ENCODE measurements at regions not wholly inside any gene's neighbourhood (a gene's known extent, or its start where the extent isn't known, plus 50 kb on each side); places are given as distances from the start of the nearest gene placed in this dataset.

DNA sequence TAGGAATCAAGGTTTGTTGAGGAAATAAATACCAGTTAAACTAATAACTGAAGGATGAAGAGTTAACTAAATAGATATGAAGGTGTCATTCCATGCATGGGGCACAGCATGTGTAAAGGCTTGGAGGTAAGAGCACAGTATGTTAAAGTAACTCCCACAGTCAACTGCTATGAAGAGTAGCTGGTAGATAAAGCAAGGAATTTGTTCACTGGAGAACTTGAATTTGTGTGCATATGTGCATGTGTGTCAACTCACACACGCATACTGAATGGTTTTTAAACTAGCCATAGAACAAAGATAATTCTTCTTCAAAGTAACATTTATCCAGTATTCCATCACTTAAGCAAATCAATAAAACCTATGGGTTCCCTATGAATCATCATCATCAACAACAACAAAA lies 135.9 kb downstream of the FAM76B start:
- ChIA-PET POLR2A (no interaction called here), CTCF (no interaction called here)
- H3K4me3 ChIP-seq (ENCODE audit: low read depth in 2 of 2, low read length in 2 of 2), result no peak overlapping the region
- H3K27me3 ChIP-seq (ENCODE audit: control insufficient read depth, insufficient read depth, low read length), result no peaks in the 10 kb centered on the region; the same call in 1 of the 2 replicates
- H3K9me3 ChIP-seq (ENCODE audit: control insufficient read depth, insufficient read depth, low read depth, low read length), result no peaks in the 10 kb centered on the region
- no peak overlapping the region for H3K27ac ChIP-seq (ENCODE audit: low read length)
- no peak for ATAC-seq
- BruUV-seq (replicated peaks), result no TSS peak
- H3K36me3 ChIP-seq (ENCODE audit: control insufficient read depth, insufficient read depth, low read length), result no peaks in the 10 kb centered on the region
- TF ChIP-seq SIN3A (IDR thresholded peaks at IDR 0.05; ENCODE audit: borderline replicate concordance, insufficient read depth, low read depth, low read length), result no peak
- no peak for TF ChIP-seq POLR2AphosphoS5 (IDR thresholded peaks at IDR 0.05; ENCODE audit: low read depth, low read length)
- TF ChIP-seq TCF7L2 (IDR thresholded peaks at IDR 0.05; ENCODE audit: low read depth, low read length), result no peak
- TF ChIP-seq, protein P1, sequence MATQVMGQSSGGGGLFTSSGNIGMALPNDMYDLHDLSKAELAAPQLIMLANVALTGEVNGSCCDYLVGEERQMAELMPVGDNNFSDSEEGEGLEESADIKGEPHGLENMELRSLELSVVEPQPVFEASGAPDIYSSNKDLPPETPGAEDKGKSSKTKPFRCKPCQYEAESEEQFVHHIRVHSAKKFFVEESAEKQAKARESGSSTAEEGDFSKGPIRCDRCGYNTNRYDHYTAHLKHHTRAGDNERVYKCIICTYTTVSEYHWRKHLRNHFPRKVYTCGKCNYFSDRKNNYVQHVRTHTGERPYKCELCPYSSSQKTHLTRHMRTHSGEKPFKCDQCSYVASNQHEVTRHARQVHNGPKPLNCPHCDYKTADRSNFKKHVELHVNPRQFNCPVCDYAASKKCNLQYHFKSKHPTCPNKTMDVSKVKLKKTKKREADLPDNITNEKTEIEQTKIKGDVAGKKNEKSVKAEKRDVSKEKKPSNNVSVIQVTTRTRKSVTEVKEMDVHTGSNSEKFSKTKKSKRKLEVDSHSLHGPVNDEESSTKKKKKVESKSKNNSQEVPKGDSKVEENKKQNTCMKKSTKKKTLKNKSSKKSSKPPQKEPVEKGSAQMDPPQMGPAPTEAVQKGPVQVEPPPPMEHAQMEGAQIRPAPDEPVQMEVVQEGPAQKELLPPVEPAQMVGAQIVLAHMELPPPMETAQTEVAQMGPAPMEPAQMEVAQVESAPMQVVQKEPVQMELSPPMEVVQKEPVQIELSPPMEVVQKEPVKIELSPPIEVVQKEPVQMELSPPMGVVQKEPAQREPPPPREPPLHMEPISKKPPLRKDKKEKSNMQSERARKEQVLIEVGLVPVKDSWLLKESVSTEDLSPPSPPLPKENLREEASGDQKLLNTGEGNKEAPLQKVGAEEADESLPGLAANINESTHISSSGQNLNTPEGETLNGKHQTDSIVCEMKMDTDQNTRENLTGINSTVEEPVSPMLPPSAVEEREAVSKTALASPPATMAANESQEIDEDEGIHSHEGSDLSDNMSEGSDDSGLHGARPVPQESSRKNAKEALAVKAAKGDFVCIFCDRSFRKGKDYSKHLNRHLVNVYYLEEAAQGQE (IDR thresholded peaks at IDR 0.05; ENCODE audit: insufficient read depth in 1 of 2, low read depth in 2 of 2, low read length in 1 of 2), result no peak
- TF ChIP-seq, protein P2, sequence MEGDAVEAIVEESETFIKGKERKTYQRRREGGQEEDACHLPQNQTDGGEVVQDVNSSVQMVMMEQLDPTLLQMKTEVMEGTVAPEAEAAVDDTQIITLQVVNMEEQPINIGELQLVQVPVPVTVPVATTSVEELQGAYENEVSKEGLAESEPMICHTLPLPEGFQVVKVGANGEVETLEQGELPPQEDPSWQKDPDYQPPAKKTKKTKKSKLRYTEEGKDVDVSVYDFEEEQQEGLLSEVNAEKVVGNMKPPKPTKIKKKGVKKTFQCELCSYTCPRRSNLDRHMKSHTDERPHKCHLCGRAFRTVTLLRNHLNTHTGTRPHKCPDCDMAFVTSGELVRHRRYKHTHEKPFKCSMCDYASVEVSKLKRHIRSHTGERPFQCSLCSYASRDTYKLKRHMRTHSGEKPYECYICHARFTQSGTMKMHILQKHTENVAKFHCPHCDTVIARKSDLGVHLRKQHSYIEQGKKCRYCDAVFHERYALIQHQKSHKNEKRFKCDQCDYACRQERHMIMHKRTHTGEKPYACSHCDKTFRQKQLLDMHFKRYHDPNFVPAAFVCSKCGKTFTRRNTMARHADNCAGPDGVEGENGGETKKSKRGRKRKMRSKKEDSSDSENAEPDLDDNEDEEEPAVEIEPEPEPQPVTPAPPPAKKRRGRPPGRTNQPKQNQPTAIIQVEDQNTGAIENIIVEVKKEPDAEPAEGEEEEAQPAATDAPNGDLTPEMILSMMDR (IDR thresholded peaks at IDR 0.05), result no peak
- intact Hi-C loops (cut with micrococcal nuclease; ENCODE audit: unreplicated experiment), result no loop called here
- no peak for DNase-seq (ENCODE audit: low read depth, low spot score)
- in situ Hi-C loops (cut with HindIII; ENCODE audit: low pct_unique_long_range_greater_than_20kb, low sequenced_read_pairs), result no loop called here
- no peaks in the 10 kb centered on the region for H3K4me1 ChIP-seq (ENCODE audit: control insufficient read depth, insufficient read depth, low read length)

DNA sequence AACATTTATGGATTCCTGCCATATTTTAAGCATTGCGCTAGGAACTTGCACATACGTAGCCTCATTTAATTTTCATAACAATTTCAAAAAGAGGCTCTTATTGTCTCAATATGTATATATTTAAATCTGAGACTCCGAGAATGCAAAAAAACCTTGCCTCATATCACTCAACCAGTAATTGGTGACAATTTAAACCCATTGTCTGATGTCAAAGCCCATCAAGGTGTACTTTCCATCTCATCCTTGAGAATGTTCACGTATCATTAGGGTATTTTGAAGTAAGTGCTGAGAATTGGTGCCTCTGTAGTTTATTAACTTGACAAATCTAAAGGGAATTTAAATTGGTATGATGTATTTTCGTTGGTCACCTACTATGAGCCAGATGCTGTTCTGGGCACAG lies 136.5 kb downstream of the FAM76B start:
- no peak overlapping the region for H3K4me3 ChIP-seq (ENCODE audit: low read depth in 2 of 2, low read length in 2 of 2)
- ATAC-seq (no peak), DNase-seq (ENCODE audit: low read depth, low spot score) (no peak)
- no peaks in the 10 kb centered on the region; the same call in 1 of the 2 replicates for H3K27me3 ChIP-seq (ENCODE audit: control insufficient read depth, insufficient read depth, low read length)
- no peaks in the 10 kb centered on the region for H3K36me3 ChIP-seq (ENCODE audit: control insufficient read depth, insufficient read depth, low read length)
- H3K27ac ChIP-seq (ENCODE audit: low read length), result no peak overlapping the region
- intact Hi-C loops (cut with micrococcal nuclease; ENCODE audit: unreplicated experiment), result no loop called here
- no peaks in the 10 kb centered on the region for H3K9me3 ChIP-seq (ENCODE audit: control insufficient read depth, insufficient read depth, low read depth, low read length)
- ChIA-PET POLR2A (no interaction called here), CTCF (no interaction called here)
- in situ Hi-C loops (cut with HindIII; ENCODE audit: low pct_unique_long_range_greater_than_20kb, low sequenced_read_pairs), result no loop called here
- H3K4me1 ChIP-seq (ENCODE audit: control insufficient read depth, insufficient read depth, low read length), result no peaks in the 10 kb centered on the region
- BruUV-seq (replicated peaks), result no TSS peak
- TF ChIP-seq, protein P2 (IDR thresholded peaks at IDR 0.05), result no peak
- TF ChIP-seq, protein P1 (IDR thresholded peaks at IDR 0.05; ENCODE audit: insufficient read depth in 1 of 2, low read depth in 2 of 2, low read length in 1 of 2), result no peak
- TF ChIP-seq POLR2AphosphoS5 (IDR thresholded peaks at IDR 0.05; ENCODE audit: low read depth, low read length) (no peak), TCF7L2 (IDR thresholded peaks at IDR 0.05; ENCODE audit: low read depth, low read length) (no peak), SIN3A (IDR thresholded peaks at IDR 0.05; ENCODE audit: borderline replicate concordance, insufficient read depth, low read depth, low read length) (no peak)

All from Panc1 (cell line).